CD4-positive, alpha-beta T cell treated with Interleukin-6 at 100 ng/mL for 8 hours (primary cell): ENCODE measurements at regions not wholly inside any gene's neighbourhood (a gene's known extent, or its start where the extent isn't known, plus 50 kb on each side); places are given as distances from the start of the nearest gene placed in this dataset.
A peak's percentile ranks its signal among the peaks of the same experiment; 100 is the strongest.
"Not testable (repeated sequence)": the region's sequence is repeated elsewhere in the genome, so short reads cannot be mapped to it uniquely, and the experiment has no call there.

Experiments used
- DNase-seq: peaks from one replicate; pipeline ENCODE4 v3.0.0-alpha.2; 2020; ENCODE audit warnings: mixed read lengths, low spot score

DNA sequence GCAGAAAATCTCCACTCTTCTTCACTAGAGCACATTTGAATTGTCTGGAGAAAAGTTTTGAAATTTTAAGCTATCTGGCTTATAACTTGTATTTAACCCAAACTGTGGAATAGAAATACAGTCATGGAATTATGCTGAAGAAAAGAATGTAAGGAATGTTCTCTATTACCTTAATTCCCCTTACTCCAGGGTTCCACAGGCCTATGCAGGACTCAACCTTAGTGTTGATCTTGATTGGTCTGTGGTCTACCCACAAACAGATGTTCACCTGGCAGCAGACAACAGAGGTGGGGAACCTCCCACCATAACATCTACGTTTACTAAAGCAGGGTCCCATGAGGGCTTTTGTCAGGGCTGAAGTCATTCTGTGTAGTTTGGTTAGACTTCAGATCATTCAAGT is 189.3 kb upstream of the GPRIN3 start:
- no peak for DNase-seq

- no peak for DNase-seq
Measured at GRCh38 chr4:89493367-89493766, 185.8 kb upstream of the GPRIN3 start.

GRCh38 chr4:89492581-89493071 is 185.0 kb upstream of the GPRIN3 start:
- no peak for DNase-seq

DNA sequence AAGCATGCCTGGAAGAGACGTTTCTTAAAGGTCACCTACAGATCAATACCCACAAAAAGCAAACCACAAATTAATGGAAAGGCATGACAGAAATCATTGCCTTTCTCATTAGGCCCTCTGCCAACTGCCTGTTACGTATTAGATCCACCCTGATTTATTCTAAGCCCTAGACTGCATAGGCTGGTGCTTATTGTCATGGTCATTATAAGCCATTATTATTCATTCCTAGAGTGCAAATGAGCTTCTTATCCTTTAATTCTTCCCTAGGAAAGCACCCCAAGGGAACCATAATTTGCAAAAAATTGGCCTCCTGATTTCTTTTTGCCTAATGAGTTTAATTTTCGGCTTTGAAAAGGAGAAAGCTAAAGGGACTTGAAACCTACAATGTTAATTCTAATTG is 184.2 kb upstream of the GPRIN3 start:
- DNase-seq = no peak

- not testable (repeated sequence) for DNase-seq
Measured at GRCh38 chr4:89489921-89490431, 182.4 kb upstream of the GPRIN3 start.

GRCh38 chr4:89489338-89489771 is 181.8 kb upstream of the GPRIN3 start:
- DNase-seq = no peak

- no peak for DNase-seq
Measured at GRCh38 chr4:89488736-89489135, 181.1 kb upstream of the GPRIN3 start.

DNA sequence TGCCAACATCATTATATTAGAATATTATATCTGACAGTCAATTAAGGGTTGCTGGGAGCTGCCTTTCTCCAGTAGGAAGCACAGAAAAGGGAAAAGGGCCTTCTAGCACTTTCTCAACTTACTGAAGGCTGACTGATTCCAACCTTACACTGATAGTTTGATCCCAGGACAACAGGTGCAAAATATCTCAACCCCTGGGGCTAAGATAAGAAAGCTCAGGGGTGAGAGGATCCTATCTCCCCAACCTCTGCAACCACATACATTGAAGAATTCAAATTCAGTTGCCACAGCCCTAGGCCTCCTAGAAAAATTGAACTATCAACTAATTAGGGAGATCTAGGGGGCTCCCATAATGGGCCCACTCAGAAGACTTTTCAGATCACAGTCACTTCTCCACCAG is 179.1 kb upstream of the GPRIN3 start:
- no peak for DNase-seq

- no peak for DNase-seq
Measured at GRCh38 chr4:89486042-89486441, 178.4 kb upstream of the GPRIN3 start.

DNA sequence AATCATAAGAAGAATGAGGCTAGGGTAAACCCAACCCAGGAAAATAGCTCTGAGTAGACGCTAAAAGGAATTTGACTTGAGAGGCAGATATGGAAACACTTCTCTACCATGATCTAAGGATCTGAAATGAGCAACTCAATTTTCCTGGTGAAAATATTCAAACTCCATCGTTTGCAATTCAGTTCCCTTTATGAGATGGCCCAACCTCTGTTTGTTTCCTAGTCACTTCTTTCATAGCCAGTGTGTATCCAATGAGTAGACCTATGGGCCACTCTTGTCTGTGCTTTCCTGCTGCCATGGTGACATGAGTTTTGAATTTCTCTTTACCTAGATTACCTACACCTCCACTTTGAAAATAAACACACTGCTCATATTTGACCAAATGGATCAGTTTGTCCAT is 176.2 kb upstream of the GPRIN3 start:
- DNase-seq = no peak

DNA sequence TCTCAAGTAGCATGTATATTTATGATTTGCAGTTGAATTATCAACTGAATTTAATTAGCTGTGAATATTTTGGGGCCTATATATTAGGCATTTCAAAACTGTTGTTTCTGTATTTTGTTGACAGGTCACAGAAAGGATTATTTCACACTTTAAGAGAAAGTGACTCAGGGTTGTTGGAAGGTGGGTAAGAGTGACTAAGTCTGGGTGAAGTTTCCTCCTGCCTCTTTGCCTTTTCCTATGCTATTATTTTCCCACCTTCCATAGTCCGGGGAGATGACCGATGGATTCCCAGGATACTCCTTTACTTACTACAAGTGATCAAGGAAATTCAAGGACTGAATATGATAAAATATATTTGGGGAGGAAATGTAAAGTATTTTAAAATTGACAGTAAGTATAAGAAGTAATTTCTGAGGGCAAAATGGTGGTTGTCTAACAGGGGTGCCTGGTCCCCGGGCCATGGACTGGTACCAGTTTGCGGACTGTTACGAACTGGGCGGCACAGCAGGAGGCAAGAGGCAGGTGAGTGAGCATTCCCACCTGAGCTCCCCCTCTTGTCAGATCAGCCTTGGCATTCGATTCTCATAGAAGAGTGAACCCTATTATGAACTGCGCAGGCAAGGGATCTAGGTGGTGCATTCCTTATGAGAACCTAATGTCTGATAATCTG is 175.5 kb upstream of the GPRIN3 start:
- DNase-seq = no peak

DNA sequence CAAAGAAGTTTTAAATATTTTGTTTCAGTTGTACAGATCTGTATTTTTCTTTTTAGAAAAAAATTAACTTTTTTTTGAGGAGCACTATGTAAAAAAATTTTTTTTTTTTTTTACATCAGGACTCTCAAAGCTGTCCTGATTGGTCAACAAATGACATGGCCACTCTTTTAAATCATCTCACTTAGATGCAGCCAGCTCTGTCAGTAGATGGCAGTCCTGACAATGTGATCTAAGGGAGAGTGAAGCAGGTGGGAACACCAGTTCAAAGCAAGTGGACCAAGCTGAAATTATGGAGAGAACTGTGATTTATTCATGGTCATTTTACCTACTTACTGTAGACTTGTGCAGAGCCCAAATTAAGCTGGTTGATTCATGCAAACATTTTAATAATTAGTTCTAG is 174.7 kb upstream of the GPRIN3 start:
- DNase-seq = no peak

DNA sequence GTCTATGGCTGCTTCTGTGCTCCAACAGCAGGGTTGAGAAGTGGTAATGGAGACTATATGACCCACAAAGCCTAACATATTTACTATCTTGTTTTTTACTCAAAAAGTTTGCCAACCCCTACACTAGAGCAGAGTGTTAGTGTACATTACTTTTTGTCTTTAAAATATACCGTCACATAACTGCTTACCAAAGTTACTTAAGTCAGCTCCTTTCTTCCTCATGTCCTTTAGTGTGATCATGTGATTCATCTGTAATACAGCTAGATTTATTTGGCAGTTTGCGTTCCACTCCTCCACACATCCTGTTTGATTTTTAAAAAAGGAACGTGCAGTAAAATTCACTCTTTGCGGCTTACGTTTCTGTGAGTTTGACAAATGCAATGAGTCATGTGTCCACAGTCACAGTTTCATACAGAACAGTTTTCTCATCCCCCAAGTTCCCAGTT is 162.4 kb upstream of the GPRIN3 start:
- peak; percentile 51 for DNase-seq

DNA sequence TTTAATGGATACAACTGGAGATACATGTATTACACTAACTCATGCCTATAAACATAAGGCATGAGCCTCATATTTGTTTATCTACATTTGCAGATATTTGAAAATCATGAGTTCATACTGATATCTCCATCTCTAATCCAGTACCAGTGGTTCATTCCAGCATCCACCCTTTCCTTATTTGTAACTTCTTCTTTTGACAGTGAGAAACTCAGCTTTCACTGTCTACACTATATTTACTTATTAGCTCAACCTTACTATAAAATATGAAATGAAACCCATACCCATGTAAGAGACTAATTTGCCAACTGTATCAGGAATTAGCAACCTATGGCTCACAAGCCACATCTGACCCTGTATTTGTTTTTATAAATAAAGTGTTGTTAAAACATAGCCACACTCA is 161.9 kb upstream of the GPRIN3 start:
- no peak for DNase-seq

- DNase-seq = no peak
Measured at GRCh38 chr4:89468602-89469001, 161.0 kb upstream of the GPRIN3 start.

- DNase-seq = no peak
Measured at GRCh38 chr4:89463341-89463740, 155.7 kb upstream of the GPRIN3 start.

- DNase-seq = no peak
Measured at GRCh38 chr4:89447543-89447942, 139.9 kb upstream of the GPRIN3 start.

DNA sequence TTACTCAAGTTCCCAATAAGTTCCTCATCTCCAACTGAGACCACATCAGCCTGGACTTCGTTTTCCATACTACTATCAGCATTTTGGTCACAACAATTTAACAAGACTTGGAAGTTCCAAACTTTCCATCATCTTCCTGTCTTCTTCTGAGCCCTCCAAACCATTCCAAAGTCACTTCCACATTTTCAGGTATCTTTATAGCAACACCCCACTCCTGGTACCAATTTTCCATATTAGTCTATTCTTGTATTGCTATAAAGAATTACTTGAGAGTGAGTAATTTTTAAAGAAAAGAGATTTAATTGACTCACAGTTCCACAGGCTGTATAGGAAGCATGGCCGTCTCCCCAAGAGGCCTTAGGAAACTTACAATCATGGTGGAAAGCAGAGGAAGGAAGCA is 138.6 kb upstream of the GPRIN3 start:
- no peak for DNase-seq

- no peak for DNase-seq
Measured at GRCh38 chr4:89439533-89439932, 131.9 kb upstream of the GPRIN3 start.

GRCh38 chr4:89438102-89438831 is 130.7 kb upstream of the GPRIN3 start:
- DNase-seq = peak; percentile 54

GRCh38 chr4:89434364-89434988 is 126.9 kb upstream of the GPRIN3 start:
- DNase-seq = peak; percentile 50

DNA sequence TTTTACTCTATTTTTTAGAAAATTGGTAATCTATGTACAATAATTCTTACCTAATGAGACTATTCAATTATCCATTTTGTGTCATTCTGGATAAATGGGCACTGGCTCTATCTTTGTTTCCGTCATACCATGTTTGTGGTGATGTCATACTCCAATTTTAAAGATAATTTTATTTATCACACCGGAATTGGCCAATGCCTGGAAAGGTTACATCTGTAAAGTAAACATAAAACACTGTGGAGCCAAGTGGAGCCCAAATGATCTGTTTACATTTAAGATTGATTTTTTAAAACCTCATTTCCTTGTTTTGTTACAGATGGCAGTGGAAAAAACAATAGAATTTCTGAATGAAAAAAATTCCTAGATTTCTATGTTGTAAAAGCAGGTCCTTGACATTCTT is 120.2 kb upstream of the GPRIN3 start:
- no peak for DNase-seq

- no peak for DNase-seq
Measured at GRCh38 chr4:89425023-89425422, 117.4 kb upstream of the GPRIN3 start.
